ENCODE measurements at regions not wholly inside any gene's neighbourhood (a gene's known extent, or its start where the extent isn't known, plus 50 kb on each side); places are given as distances from the start of the nearest gene placed in this dataset.

DNA sequence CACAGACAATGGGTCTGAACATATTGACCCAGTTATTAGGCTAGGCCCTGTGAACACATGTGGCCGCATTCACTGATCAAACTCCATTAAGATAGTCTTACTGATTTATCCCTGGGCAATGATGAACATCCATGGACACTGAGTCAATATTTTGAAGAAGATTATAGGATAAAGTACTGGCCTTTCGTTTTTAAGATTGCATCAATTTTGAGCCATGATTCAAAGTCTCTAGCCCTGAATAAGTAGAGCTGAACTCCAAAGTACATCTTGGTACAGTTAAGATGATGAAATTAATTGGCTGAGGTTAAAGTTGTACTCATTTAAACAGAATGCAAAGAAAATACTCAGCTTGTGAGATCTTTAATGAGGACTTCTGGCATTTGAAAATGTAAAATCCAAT, 1581.9 kb downstream of the EFNB2 start:
- TF ChIP-seq TBP (IDR thresholded peaks at IDR 0.05; ENCODE audit: low read depth, low read length), result no peak
- TF ChIP-seq, protein P1, sequence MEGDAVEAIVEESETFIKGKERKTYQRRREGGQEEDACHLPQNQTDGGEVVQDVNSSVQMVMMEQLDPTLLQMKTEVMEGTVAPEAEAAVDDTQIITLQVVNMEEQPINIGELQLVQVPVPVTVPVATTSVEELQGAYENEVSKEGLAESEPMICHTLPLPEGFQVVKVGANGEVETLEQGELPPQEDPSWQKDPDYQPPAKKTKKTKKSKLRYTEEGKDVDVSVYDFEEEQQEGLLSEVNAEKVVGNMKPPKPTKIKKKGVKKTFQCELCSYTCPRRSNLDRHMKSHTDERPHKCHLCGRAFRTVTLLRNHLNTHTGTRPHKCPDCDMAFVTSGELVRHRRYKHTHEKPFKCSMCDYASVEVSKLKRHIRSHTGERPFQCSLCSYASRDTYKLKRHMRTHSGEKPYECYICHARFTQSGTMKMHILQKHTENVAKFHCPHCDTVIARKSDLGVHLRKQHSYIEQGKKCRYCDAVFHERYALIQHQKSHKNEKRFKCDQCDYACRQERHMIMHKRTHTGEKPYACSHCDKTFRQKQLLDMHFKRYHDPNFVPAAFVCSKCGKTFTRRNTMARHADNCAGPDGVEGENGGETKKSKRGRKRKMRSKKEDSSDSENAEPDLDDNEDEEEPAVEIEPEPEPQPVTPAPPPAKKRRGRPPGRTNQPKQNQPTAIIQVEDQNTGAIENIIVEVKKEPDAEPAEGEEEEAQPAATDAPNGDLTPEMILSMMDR (IDR thresholded peaks at IDR 0.05; ENCODE audit: control extremely low read depth in 1 of 3, insufficient read depth in 1 of 3, low read depth in 1 of 3, low read length in 3 of 3), result no peak
- no peak for TF ChIP-seq EP300 (IDR thresholded peaks at IDR 0.05; ENCODE audit: borderline replicate concordance in 1 of 2, low read depth in 2 of 2, low read length in 2 of 2)
- TF ChIP-seq GABPA (IDR thresholded peaks at IDR 0.05; ENCODE audit: borderline replicate concordance, insufficient read depth, low read length), result no peak
- TF ChIP-seq CHD1 (IDR thresholded peaks at IDR 0.05; ENCODE audit: low read depth, low read length), result no peak
- TF ChIP-seq CHD2 (IDR thresholded peaks at IDR 0.05; ENCODE audit: low read length), result no peak
- TF ChIP-seq ZNF274 (IDR thresholded peaks at IDR 0.05; ENCODE audit: borderline replicate concordance, extremely low read depth, low read length), result no peak
- no peak for TF ChIP-seq JUND (IDR thresholded peaks at IDR 0.05; ENCODE audit: low read length)
- no peak for TF ChIP-seq RXRA (IDR thresholded peaks at IDR 0.05; ENCODE audit: insufficient read depth, low read depth, low read length)
- TF ChIP-seq, protein P2, sequence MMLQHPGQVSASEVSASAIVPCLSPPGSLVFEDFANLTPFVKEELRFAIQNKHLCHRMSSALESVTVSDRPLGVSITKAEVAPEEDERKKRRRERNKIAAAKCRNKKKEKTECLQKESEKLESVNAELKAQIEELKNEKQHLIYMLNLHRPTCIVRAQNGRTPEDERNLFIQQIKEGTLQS (IDR thresholded peaks at IDR 0.05; ENCODE audit: insufficient read depth, low read depth, low read length), result no peak
- no peak for TF ChIP-seq EZH2 (IDR thresholded peaks at IDR 0.05; ENCODE audit: low read depth, low read length, severe bottlenecking)
- no peak for TF ChIP-seq GTF2F1 (IDR thresholded peaks at IDR 0.05; ENCODE audit: borderline replicate concordance, low read depth, low read length)
- TF ChIP-seq ASH2L (IDR thresholded peaks at IDR 0.05; ENCODE audit: low read length), result no peak
- TF ChIP-seq POLR2A (IDR thresholded peaks at IDR 0.05; ENCODE audit: control extremely low read depth in 1 of 2, low read depth in 2 of 2, low read length in 2 of 2), result no peak
